ENCODE measurements at regions not wholly inside any gene's neighbourhood (a gene's known extent, or its start where the extent isn't known, plus 50 kb on each side); places are given as distances from the start of the nearest gene placed in this dataset.
"Not testable (repeated sequence)": the region's sequence is repeated elsewhere in the genome, so short reads cannot be mapped to it uniquely, and the experiment has no call there.

GRCh38 chr13:78866076-78866475 lies 207.1 kb upstream of the OBI1 start:
- not testable (repeated sequence) for TF ChIP-seq POLR2A, CTCF (IDR thresholded peaks at IDR 0.05)

Data from adrenal gland (tissue), 5 donors.